OCI-LY1 (cell line): ENCODE measurements at regions not wholly inside any gene's neighbourhood (a gene's known extent, or its start where the extent isn't known, plus 50 kb on each side); places are given as distances from the start of the nearest gene placed in this dataset.

Source experiments
- EZH2 ChIP-seq: fragments of 200-600 bp; sonication (generic), shearing (Covaris generic); IDR thresholded peaks from 2 replicates; pipeline ENCODE4 v1.8.0; 2017; ENCODE audit warnings: borderline replicate concordance, mixed run types, mild to moderate bottlenecking, antibody characterized with exemption, low read length, moderate library complexity, mixed read lengths
- TF ChIP-seq, protein P1 (sequence below): fragments of 200-600 bp; sonication (generic), shearing (Covaris generic); IDR thresholded peaks from 2 replicates; pipeline ENCODE4 v1.5.1; 2017; ENCODE audit warnings: mild to moderate bottlenecking, antibody characterized with exemption, low read length, moderate library complexity, mixed read lengths

DNA sequence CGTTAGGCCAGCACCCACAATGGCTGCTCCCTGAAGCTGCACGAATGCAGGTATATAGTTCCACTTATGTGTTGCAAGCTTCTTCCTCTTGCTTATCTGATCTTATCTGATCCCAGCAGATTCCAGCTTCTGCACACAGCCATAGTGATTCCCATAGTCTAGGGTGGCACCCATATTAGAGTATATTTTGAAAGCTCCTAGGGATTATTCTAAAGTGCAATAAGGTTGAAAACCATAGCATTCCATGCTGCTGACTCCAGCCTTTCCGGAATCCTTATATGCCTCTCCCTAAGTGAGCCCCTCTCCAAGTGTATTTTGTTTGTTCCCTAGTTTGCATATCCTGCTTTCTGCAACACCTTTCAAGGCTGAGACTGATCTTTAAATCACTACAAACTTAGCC is 432.0 kb downstream of the SETD4 start:
- TF ChIP-seq, protein P1, sequence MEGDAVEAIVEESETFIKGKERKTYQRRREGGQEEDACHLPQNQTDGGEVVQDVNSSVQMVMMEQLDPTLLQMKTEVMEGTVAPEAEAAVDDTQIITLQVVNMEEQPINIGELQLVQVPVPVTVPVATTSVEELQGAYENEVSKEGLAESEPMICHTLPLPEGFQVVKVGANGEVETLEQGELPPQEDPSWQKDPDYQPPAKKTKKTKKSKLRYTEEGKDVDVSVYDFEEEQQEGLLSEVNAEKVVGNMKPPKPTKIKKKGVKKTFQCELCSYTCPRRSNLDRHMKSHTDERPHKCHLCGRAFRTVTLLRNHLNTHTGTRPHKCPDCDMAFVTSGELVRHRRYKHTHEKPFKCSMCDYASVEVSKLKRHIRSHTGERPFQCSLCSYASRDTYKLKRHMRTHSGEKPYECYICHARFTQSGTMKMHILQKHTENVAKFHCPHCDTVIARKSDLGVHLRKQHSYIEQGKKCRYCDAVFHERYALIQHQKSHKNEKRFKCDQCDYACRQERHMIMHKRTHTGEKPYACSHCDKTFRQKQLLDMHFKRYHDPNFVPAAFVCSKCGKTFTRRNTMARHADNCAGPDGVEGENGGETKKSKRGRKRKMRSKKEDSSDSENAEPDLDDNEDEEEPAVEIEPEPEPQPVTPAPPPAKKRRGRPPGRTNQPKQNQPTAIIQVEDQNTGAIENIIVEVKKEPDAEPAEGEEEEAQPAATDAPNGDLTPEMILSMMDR, result no peak
- no peak for TF ChIP-seq EZH2
